Activated naive CD8-positive, alpha-beta T cell treated with anti-CD3 and anti-CD28 coated beads for 36 hours (primary cell): ENCODE measurements at regions not wholly inside any gene's neighbourhood (a gene's known extent, or its start where the extent isn't known, plus 50 kb on each side); places are given as distances from the start of the nearest gene placed in this dataset.

ENCODE experiments used
- DNase-seq: peaks from one replicate; pipeline ENCODE4 v3.0.0; 2021
- H3K27ac Mint-ChIP-seq: one replicate; pipeline ENCODE4 v1.8.0; 2022; ENCODE audit warnings: mild to moderate bottlenecking, moderate library complexity, mixed read lengths
- H3K27me3 Mint-ChIP-seq: one replicate; pipeline ENCODE4 v1.8.0; 2022; ENCODE audit warnings: mild to moderate bottlenecking, mixed read lengths
- H3K36me3 Mint-ChIP-seq: one replicate; pipeline ENCODE4 v1.8.0; 2021; ENCODE audit warnings: mild to moderate bottlenecking, mixed read lengths
- H3K4me1 Mint-ChIP-seq: one replicate; pipeline ENCODE4 v1.8.0; 2021; ENCODE audit warnings: mixed read lengths
- H3K4me3 Mint-ChIP-seq: one replicate; pipeline ENCODE4 v1.8.0; 2022; ENCODE audit warnings: mild to moderate bottlenecking, moderate library complexity, mixed read lengths
- H3K9me3 Mint-ChIP-seq: one replicate; pipeline ENCODE4 v1.8.0; 2022; ENCODE audit warnings: mixed read lengths

DNA sequence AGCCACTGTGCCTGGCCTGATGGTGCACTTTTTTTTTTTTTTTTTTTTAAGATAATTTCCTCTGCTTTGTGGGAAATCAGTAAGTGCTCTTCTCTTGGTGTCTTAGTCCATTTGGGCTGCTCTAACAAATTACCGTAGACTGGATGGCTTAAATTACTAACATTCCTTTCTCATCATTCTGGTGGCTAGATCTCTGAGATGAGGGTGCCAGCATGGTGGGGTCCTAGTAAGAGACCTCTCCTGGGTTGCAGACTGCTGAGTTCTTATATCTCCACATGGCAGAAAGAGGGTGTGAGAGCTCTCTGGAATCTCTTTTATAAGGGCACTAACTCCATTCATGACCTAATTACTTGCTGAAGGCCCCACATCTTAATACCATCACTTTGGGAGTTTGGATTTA, 133.9 kb upstream of the ANKRD55 start:
- no peaks in the 10 kb centered on the region for H3K27me3 Mint-ChIP-seq
- peaks cover 4% of the 10 kb centered on the region for H3K36me3 Mint-ChIP-seq
- no peak overlapping the region for H3K4me3 Mint-ChIP-seq
- no peaks in the 10 kb centered on the region for H3K4me1 Mint-ChIP-seq
- H3K9me3 Mint-ChIP-seq = peaks cover 9% of the 10 kb centered on the region
- H3K27ac Mint-ChIP-seq = peak overlapping the region; percentile 10
- no peak for DNase-seq

DNA sequence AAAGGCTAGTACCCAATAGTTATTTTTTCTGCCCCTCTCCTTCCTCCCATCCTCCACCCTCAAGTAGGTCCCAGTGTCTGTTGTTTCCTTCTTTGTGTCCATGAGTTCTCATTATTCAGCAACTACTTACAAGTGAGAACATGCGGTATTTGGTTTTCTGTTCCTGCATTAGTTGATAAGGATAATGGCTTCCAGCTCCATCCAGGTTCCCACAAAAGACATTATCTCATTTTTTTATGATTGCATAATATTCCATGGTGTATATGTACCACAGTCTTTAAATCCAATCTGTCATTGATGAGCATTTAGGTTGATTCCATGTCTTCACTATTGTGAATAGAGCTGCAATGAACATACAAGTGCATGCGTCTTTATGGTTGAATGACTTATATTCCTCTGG, 128.3 kb upstream of the ANKRD55 start:
- Mint-ChIP-seq H3K4me3 (no peak overlapping the region), H3K27ac (no peak overlapping the region), H3K27me3 (peaks cover 3% of the 10 kb centered on the region), H3K9me3 (peaks cover 6% of the 10 kb centered on the region), H3K36me3 (no peaks in the 10 kb centered on the region), H3K4me1 (peaks cover 2% of the 10 kb centered on the region)
- no peak for DNase-seq

DNA sequence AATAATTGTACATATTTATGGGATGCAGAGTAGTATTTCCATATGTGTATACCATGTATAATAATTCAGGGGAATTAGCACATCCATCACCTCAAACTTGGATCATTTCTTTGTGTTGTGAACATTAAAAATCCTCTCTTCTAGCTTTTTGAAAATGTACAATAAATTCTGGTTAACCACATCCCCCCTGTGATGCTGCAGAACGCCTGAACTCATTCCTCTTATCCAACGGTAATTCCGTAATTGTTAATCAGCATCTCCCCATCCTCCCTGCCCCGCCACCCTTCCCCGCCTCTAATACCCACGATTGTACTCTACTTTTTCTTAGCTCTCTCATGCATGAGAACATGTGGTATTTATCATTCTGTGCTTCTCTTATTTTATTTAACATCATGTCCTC, 127.7 kb upstream of the ANKRD55 start:
- Mint-ChIP-seq H3K27ac (no peak overlapping the region), H3K36me3 (no peaks in the 10 kb centered on the region), H3K4me1 (peaks cover 4% of the 10 kb centered on the region), H3K4me3 (no peak overlapping the region), H3K27me3 (peaks cover 3% of the 10 kb centered on the region), H3K9me3 (peaks cover 6% of the 10 kb centered on the region)
- no peak for DNase-seq

DNA sequence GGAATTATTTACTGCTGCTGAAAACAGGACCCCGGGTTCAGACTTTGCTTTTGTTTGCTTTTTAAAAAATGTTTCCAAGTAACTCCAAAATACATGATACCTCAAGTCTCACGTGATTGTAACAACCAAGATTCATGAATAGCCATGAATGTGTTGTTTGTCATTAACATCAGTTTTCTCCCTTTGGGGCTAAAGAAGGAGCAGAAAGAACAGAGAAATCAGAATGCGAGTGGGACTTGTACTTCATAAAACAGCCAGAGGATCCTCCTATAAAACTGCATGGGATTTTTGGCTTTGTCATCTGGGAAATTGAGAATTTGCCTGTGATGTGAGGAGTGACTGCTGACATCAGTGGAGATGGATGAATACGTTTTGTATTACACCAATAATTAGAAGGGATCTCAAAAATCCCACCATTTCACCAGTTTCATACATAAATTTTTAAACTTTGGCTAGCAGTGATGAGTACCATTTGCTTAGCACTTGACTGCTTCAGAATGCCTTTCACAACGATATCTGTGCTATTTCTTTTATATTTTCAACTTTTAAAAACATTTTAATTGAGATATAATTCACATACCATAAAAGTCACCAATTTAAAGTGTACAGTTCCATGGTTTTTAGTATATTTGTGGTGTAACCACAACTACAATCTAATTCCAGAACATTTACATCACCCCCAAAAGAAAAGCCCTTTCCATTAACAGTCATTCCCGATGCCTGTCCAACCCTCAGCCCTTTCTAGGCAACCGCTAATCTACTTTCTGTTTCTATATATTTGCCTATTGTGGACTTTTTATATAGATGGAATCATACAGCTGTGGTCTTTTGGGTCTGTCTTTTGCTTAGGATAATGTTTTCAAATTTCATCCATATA, 126.9 kb upstream of the ANKRD55 start:
- no peak overlapping the region for H3K27ac Mint-ChIP-seq
- peaks cover 6% of the 10 kb centered on the region for H3K9me3 Mint-ChIP-seq
- peaks cover 9% of the 10 kb centered on the region for H3K4me1 Mint-ChIP-seq
- H3K36me3 Mint-ChIP-seq = no peaks in the 10 kb centered on the region
- H3K4me3 Mint-ChIP-seq = no peak overlapping the region
- no peak for DNase-seq
- H3K27me3 Mint-ChIP-seq = peaks cover 3% of the 10 kb centered on the region

DNA sequence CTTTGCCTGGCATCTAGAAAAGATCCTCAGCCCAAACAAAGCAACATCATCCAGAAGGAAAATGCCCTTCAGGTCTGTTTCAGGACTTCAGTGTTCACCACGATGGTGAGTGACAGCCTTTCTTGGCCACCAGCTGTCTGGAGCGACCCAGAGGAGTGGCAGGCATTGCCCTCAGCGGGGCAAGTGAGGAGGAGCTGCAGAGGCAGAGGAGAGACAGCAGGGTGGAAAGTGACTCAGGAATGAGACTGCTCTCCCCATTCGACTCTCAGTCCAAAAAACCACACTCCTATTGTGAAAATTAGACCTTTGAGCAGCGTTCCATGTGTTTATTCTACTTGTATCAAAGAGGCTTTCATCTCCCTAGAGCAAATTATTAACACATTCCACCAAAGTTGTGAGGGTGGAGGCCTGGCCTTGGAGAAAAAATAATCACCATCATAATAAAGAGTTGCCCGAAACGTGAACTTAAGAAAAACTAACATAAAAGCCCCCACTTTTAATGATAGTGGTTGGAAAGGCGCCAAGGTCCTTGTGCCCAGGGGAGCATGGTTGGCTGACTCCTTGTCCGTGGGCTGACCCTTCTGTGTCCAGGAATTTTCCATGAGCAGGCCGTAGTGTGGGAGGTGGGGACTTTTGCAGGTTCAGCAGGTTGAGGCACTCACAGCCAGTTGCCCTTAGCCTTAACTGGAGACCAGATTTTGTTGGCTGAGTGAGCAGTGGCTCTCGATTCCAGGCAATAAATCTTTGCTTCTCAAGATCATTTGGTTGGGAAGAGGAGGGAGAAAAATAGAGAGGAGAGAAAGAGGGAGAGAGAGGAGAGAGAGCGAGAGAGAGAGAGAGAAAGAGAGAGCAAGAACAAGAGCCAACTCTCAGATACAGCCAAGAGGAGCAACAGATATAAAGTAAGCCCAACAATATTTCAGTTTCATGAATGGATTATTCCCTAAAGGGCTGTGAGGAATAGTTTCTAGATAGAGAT, 125.9 kb upstream of the ANKRD55 start:
- Mint-ChIP-seq H3K4me3 (no peak overlapping the region), H3K27me3 (peaks cover 3% of the 10 kb centered on the region), H3K9me3 (peaks cover 4% of the 10 kb centered on the region), H3K4me1 (peaks cover 15% of the 10 kb centered on the region), H3K27ac (no peak overlapping the region), H3K36me3 (no peaks in the 10 kb centered on the region)
- no peak for DNase-seq

DNA sequence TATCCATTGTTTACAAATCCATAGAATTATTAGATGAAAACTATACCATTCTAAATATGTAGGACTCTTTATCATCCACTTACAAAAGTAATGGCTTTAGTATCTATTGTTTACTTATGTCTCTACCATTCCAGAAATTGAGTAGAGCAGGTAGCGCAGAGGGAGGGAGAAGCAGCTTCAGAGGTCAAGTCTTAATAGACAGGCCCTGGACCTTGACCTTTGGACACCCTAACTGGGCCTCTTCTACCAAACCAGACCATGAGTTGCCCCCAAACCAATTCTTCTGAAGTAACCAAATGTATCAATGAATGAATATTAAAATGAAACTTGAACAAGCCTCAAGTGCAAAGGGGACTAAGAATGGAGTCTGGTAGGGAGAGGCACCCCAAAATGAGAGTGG, 124.9 kb upstream of the ANKRD55 start:
- Mint-ChIP-seq H3K4me3 (no peak overlapping the region), H3K27ac (no peak overlapping the region), H3K36me3 (no peaks in the 10 kb centered on the region), H3K4me1 (peaks cover 20% of the 10 kb centered on the region), H3K9me3 (peaks cover 2% of the 10 kb centered on the region), H3K27me3 (peaks cover 3% of the 10 kb centered on the region)
- DNase-seq = no peak

DNA sequence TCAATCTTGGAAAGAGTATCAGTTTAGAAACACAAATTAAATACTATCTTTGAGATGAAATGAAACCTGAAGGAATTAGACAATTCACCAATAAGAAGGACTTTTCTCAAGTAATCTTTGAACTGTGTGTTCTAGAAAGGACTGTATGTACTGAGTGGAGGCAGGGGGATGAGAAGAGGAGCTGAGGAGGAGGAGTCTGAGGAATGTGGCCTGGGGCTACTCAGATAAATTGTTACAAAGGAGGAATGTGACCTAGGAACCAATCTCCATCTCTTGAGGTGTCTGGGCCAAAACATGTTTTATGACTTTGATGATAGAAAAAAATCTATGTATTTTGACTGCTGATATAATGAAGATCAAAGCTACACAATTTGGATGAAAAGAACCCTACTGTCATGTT, 124.3 kb upstream of the ANKRD55 start:
- H3K4me1 Mint-ChIP-seq = peaks cover 26% of the 10 kb centered on the region
- H3K36me3 Mint-ChIP-seq = no peaks in the 10 kb centered on the region
- H3K4me3 Mint-ChIP-seq = no peak overlapping the region
- H3K27me3 Mint-ChIP-seq = peaks cover 3% of the 10 kb centered on the region
- no peak overlapping the region for H3K27ac Mint-ChIP-seq
- no peaks in the 10 kb centered on the region for H3K9me3 Mint-ChIP-seq
- no peak for DNase-seq

DNA sequence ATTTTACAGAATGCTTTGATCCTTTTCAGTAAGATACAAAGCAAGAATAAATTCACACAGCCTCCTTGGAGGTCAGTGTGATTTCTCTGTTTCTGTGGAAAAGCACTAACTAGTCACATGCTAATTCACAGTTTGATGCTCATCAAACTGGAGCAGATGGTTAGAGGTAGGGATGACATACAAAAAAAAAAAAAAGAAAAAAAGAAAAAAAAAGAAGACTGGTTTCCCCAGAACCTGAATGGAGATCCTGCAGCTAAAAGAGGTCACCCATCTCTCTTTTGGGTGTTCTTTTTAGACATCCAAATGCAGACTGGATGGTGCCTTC, 123.7 kb upstream of the ANKRD55 start:
- no peaks in the 10 kb centered on the region for H3K36me3 Mint-ChIP-seq
- DNase-seq = no peak
- peaks cover 3% of the 10 kb centered on the region for H3K27me3 Mint-ChIP-seq
- H3K9me3 Mint-ChIP-seq = no peaks in the 10 kb centered on the region
- peaks cover 31% of the 10 kb centered on the region for H3K4me1 Mint-ChIP-seq
- H3K27ac Mint-ChIP-seq = no peak overlapping the region
- H3K4me3 Mint-ChIP-seq = no peak overlapping the region

DNA sequence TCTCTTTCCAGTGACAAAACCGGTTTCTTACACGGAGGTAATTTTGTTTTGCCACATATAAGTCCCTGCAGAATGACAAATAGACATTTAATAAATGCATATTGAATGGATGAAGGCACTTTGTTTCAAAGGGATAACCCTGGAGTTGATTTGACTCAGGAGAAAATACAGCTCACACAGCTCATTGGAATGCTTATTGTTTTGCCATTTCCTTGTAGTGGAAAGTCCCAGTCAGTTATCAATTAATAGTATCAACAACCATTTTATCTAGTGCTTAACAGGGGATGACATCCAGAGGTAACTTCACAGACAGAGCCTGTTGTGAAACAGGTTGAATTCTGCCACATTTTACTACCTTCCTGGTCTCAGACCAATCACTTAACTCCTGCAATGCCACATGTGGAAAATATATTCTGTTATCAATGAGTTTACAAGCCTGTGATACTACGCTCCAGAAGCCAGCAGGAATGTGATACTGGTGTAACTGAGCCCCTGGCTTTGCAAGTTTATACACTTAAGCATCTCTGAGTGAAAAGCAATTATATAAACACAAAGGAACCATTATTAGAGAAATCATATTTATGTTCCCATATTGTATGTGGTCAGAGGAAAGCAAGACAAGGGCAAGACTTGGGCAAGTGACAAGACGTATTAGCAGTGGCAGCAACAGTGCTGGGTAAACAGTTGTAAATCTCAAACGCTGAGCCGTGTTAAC, 123.1 kb upstream of the ANKRD55 start:
- Mint-ChIP-seq H3K27me3 (peaks cover under 1% of the 10 kb centered on the region), H3K36me3 (no peaks in the 10 kb centered on the region), H3K27ac (no peak overlapping the region), H3K4me3 (no peak overlapping the region), H3K9me3 (no peaks in the 10 kb centered on the region), H3K4me1 (peaks cover 30% of the 10 kb centered on the region)
- DNase-seq = no peak

DNA sequence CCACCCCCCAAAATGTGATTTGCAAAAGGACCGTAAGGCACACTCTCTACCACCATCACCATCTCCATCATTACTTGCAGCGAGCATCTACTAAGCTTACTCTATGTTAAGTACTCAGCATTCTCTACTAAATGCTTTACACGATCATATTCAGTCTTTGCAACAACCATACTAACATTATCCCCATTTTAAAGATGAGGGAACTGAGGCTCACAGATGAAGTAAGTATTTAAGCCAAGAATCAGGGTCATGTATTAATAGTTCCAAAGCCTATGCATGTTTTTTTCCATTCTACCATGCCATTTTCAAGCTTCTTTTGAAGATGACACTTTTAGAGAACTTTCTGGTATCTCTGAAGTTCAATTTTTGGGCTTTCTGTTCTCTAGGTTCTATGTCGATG, 121.7 kb upstream of the ANKRD55 start:
- H3K9me3 Mint-ChIP-seq = no peaks in the 10 kb centered on the region
- H3K4me3 Mint-ChIP-seq = no peak overlapping the region
- H3K4me1 Mint-ChIP-seq = peaks cover 39% of the 10 kb centered on the region
- no peaks in the 10 kb centered on the region for H3K27me3 Mint-ChIP-seq
- no peak overlapping the region for H3K27ac Mint-ChIP-seq
- DNase-seq = no peak
- H3K36me3 Mint-ChIP-seq = no peaks in the 10 kb centered on the region

DNA sequence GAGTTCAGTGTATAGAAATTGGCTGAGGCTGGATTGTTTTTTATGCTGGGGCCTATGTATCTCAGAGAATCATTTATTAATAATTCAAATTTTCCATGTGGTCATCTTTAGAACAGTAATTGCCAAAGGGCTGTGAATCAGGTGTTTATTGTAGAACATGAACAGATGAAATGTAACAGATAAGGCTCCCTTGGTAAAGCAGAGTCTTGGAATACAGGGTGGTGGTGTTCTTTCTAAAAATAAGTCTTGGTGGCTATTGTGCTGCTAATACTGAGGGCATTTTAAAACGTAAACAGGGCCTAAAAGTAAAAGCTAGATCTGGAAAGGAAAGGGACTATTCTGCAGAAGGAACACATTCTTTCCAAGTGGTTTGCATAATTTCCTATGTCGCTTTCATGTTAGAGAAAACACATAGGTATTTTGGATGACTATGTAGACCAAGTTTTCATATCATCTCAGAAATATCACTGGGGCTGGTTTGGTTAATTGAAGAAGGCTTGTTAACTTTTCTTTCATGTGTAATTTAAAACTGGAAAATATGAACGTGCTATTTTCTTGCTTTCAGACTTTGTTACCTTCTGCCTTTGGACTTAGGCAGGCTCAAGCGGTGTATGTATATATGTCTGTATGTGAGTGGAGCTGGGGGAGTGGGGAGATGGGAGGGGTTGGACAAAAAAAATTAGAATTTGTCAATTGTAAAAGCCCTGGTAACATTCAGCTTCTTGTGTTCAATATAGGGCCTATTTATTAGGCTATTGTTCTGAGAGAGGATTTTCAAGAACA, 119.9 kb upstream of the ANKRD55 start:
- H3K27me3 Mint-ChIP-seq = no peaks in the 10 kb centered on the region
- DNase-seq = no peak
- peaks cover 42% of the 10 kb centered on the region for H3K4me1 Mint-ChIP-seq
- no peak overlapping the region for H3K4me3 Mint-ChIP-seq
- H3K27ac Mint-ChIP-seq = peak overlapping the region; percentile 84
- H3K36me3 Mint-ChIP-seq = no peaks in the 10 kb centered on the region
- no peaks in the 10 kb centered on the region for H3K9me3 Mint-ChIP-seq

DNA sequence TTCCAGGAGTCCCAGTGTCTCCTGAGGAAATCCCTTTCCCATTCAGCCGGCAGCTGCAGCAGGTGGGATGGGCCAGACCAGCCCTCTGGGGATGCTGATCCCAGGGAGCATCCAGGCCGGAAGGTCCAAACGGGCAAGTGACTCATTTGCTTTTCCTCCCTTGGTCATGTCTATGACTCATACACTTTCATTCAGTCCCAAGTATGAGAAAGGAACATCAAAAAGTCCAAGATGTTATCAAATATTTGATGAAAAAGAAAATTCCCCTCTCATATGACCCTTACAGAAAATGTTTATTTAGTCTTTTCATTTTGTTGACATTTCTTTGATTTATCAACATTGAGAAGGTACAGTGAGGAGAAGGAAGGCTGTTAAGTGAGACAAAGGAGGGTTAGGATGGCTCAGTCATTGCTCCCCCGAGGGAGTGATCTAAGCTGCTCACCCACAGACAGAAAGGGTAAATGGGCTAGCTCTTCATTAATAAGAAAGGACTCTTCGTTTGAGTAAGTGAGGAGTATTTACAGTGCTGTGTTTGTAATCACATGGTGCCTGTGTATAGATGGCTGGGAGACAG, 117.6 kb upstream of the ANKRD55 start:
- Mint-ChIP-seq H3K36me3 (peaks cover 3% of the 10 kb centered on the region), H3K9me3 (no peaks in the 10 kb centered on the region), H3K27ac (no peak overlapping the region), H3K4me3 (no peak overlapping the region), H3K4me1 (peaks cover 38% of the 10 kb centered on the region), H3K27me3 (no peaks in the 10 kb centered on the region)
- no peak for DNase-seq

DNA sequence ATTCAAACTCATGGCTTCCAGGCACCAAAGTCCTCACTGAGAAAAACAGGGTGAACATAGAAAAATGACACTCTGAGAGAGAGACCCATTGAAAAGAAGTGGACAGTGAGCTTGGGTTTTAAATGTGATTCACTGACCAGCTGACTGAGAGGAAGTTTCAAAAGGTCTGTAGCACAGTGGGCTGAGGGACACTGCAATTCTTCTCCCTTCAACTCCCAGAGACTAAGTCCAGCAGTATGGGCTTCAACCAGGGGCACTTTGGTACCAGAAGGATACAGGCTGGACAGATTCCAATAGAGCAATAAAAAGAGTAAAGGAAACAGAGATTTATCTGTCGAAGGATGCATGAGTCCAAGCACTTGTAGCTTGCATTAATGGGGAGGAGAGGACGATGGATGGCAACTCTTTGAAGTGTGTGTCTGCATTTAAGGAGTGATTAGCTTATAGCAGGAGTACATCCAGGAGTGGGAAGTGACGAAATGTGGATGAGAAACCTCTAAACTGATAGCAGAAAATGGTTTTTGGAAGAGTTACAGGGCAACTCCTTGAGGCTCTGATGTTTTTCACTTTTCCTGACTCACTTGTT, 117.0 kb upstream of the ANKRD55 start:
- Mint-ChIP-seq H3K4me3 (no peak overlapping the region), H3K4me1 (peaks cover 38% of the 10 kb centered on the region), H3K27me3 (no peaks in the 10 kb centered on the region), H3K27ac (no peak overlapping the region), H3K9me3 (no peaks in the 10 kb centered on the region), H3K36me3 (peaks cover 3% of the 10 kb centered on the region)
- DNase-seq = no peak

DNA sequence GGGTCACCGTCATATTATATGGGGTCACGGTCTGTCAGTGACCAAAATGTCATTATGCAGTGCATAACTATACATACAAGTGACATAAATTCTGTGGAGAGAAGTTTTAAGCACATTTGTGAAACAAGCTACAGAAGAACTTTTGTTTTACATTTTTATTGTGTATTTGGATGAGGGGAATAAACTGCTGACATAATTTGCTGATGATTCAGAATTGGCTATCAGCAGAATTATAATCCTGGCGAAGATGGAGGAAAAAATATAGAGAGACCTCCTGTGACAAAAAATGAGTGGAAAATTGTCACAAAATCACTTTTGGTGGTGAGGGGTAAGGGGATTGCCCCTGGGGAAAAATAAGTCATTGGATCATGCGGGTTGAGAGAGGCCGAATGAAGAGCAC, 116.3 kb upstream of the ANKRD55 start:
- Mint-ChIP-seq H3K27me3 (no peaks in the 10 kb centered on the region), H3K4me3 (no peak overlapping the region), H3K27ac (no peak overlapping the region), H3K4me1 (peaks cover 34% of the 10 kb centered on the region), H3K9me3 (no peaks in the 10 kb centered on the region), H3K36me3 (peaks cover 3% of the 10 kb centered on the region)
- no peak for DNase-seq
